AML-193 (cell line): ENCODE measurements at regions not wholly inside any gene's neighbourhood (a gene's known extent, or its start where the extent isn't known, plus 50 kb on each side); places are given as distances from the start of the nearest gene placed in this dataset.
"Not testable (repeated sequence)": the region's sequence is repeated elsewhere in the genome, so short reads cannot be mapped to it uniquely, and the experiment has no call there.

ENCODE experiments used
- DNase-seq, 2 experiments: peaks; one replicate each; lab custom pipeline; 2025; lab: John Stamatoyannopoulos, UW

DNA sequence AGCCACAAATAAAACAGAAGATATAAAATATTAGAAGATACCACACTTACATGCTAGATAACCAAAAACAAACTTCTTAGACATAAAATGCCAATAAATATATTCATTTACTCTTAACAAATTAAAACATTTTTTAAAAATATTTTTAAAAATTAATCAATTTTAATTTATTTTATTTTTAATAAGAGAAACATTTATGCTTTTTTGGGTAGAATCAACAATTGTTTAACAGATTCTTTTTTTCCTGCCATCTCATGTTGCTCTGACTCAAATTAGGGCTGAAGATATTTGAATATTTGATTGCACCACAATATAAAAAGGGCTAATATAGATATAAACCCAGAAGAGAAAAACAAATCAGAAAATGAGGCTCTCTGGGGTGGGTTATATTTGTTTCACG, 172.6 kb downstream of the GOLGA6L6 start:
- no peak for DNase-seq

DNA sequence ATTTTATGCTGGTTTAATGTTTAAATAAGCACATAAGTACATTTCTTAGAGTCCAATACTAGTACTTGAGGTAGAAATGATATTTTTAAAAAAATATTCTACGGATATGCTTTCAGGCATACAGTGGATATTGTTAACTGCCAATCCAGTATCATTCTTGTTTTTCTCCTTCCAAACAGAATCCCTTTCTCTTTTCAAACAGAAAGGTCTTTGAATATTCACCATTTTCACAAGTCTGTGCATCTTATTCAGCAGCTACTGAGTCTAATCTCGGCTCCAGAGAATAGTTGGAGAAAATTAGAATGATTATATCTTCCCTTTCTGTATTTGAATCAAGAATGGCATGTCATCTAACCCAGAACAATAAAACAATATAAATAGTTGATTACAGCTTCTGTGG, 174.5 kb downstream of the GOLGA6L6 start:
- DNase-seq, result no peak

DNA sequence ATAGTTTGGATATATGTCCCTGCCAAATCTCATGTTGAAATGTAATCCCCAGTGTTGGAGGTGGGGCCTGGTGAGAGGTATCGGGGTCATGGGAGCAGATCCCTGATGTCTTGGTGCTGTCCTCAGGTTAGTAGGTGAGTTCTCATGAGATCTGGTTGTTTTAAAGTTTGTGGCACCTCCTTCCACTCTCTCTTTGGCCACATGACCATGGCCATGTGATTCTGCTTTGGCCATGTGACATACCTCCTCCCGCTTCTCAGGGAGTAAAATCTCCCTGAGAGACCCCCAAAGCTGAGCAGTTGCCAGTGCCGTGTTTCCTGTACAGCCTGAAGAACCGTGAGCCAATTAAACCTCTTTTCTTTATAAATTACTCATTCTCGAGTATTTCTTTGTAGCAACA, 178.0 kb downstream of the GOLGA6L6 start:
- DNase-seq, result not testable (repeated sequence)

DNA sequence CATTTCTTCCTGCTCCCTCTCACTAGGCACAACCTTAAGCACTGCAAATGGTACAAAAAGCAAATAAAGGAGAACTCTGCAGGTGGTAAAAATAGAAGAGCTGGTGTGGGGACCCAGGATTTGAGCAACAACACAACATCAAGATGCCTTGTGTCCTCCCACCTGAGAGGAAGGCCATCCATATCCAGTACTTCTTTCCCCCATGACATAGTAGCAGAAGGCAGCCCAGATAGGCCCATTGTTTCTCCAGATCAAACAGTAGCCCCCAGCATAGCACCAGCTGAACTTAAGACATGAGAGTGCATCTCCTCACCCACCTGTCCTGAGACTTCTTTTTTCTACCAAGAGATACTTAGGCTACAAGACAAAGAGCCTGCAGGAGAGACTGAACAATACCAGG, 180.5 kb downstream of the GOLGA6L6 start:
- DNase-seq, result no peak

DNA sequence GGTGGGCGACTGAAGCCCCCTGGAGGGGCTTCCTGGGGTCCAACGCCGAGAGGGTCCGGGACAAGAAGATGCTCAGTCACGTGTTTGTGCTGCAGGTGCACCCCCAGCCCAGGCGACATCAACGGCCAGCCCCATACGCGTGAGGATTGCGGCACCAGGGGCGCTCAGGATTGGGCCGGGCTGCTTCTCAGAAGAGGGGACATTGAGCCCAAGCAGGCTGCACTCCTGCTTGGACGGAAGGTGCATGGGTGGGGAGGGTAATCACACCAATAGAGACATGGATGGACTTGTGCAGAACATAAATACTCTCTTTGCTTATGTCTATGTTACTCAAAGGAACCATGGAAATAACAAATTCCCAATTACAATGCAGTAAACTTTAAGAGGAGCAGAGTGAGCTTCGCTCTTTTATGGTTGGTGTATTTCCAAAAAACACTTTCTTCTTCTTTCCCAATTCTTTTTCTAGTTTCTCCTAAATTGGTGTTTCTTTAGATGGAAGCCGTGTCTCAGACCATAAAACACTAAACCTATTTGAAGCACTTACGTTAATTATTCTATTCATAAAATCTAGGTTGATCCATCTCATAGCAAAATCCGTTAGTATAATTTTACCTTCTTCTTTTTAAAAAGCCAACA, 182.7 kb downstream of the GOLGA6L6 start:
- no peak for DNase-seq

DNA sequence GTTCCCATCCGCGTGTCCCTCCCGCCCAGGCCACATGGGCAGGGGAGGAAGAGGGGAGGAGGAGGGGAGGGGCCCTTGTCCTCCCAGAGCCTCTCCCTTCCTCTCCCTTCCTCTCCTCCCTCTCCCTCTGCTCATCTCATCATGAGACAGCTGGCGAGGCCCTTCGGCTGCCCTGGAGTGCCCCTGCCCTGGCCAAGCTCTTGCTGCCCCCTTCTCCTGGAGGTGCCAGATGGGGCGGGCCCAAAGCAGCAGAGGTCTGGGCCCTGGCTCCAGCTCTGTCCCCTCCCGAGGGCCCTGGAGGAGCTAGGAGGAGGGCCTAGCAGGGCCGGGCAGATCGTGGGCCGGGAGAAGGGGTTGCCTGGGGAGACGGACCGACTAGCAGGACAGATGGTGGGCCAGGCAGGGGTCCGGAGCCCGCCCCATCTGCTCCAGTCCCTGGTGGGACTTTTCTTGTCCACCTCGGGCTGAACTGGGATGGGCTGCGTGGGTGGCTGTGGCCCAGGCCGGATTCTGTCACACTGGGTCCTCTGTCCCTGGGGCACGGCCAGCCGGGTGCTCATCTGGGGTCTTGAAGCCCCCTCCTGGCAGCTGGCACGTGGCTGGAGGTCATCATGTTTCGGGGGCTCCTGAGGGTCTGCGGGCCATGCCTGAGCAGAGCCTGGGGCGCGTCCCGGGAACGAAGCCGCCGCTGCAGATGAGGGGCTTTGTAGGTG, 183.4 kb downstream of the GOLGA6L6 start:
- DNase-seq, result no peak

DNA sequence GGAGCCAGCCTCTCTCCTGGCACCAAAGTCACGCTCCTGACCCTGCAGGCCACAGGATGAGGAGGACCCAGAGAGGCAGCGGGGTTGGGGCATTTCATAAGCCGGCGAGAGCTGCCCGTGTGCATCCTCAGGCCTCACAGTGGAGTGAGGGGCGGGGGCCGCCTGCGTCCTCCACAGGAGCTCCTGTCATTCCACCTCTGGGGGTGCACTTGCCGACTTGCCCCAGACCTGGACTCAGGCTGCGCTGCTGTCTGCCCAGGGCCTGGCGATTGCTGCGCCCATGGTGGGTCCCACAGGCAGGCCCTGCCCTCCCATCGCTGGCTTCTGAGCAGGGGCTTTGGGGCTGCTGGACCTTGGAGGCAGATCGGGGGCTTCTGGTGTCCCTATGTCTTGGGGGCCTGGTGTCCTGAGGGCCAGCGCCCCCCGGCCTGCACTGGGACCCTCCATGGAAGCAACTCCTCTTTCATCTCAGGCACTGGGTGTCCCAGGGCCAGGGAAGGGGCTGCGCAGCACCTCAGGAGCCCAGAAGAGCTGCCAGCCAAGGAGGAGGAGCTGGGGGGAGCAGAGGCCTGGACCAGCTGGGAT, 184.0 kb downstream of the GOLGA6L6 start:
- no peak for DNase-seq

DNA sequence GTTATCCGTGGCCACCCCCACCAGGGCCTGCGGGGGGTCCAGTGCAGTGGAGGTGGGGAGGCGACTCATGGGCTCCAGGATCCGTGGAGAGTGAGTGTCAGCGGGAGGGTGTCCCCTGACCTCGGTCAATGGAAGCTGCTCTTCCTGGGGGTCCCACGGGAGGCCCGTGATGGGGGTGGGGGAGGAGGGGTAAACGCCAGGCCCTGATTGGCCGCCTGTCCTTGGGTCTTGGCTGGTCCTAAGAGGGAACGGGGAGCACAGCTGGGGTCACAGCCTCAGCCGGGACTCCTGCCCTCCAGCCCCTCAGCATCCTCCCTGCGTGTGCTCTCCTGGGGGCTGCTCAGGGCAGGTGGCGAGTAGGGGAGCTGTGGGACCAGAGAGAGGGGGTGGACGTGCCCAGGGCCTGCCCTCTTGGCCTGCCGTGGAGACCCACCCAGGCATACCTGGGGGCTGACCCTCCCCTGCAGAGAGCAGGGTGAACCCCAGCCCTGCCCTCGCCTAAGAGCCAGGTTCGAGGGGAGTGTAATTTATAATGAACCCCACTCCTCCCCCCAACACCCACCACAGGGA, 184.6 kb downstream of the GOLGA6L6 start:
- DNase-seq, result no peak

DNA sequence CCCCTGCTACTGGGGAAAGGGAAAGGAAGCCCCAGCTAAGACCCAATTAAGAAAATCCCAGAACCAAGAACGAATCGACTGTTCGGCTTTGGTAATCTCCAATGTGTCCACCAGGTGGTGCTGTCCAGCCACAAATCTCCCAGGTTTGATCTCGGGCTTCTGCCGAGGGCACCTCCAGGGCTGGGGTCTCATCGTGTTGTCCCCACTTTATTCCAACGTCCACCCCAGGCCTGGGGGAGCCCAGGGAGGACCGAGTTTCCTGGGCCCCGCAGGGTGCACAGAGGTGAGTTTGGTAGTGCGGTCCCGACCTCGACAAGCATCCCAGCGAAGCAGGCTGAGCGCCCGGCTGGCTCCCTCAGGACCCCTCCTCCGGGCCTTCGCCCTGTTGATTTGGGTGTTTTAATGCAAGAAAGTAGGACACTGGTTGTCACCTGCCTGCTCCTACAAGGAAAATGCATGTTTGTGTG, 185.1 kb downstream of the GOLGA6L6 start:
- DNase-seq, result no peak

DNA sequence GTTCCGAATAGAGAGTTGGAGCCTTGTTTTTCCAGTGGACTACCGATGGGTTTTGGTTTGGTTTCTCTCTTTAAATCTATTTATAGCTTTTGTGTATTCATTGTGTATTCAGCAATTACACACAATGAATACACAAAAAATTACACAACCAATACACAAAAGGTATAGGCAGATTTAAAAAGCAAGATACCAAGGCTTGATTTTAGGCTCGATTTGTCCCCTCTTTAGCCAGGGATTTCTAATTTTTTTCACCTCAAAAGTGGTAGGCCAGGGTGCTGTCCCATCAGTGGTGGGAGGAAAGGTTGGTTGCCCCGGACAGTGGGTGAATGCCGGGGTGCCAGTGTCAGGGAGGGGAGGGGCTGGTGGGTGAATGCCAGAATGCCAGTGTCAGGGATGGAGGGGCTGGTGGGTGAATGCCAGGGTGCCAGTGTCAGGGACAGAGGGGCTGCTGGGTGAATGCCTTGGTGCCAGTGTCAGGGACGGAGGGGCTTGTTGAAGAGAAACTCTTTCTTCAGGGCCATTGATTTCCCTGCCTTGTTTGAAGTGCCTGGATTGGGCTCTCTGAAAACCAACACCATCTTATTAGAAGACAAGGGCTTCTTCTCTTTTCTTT, 186.2 kb downstream of the GOLGA6L6 start:
- DNase-seq, result no peak

DNA sequence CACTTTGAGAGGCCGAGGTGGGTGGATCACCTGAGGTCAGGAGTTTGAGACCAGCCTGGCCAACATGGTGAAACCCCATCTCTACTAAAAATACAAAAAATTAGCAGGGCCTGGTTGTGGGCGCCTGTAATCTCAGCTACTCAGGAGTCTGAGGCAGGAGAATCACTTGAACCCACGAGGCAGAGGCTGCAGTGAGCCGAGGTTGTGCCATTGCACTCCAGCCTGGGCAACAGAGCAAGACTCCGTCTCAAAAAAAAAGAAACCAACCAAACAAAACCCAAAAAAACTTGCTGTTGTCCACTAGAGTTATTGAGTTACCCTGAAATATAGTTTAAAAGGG, 186.7 kb downstream of the GOLGA6L6 start:
- not testable (repeated sequence) for DNase-seq

DNA sequence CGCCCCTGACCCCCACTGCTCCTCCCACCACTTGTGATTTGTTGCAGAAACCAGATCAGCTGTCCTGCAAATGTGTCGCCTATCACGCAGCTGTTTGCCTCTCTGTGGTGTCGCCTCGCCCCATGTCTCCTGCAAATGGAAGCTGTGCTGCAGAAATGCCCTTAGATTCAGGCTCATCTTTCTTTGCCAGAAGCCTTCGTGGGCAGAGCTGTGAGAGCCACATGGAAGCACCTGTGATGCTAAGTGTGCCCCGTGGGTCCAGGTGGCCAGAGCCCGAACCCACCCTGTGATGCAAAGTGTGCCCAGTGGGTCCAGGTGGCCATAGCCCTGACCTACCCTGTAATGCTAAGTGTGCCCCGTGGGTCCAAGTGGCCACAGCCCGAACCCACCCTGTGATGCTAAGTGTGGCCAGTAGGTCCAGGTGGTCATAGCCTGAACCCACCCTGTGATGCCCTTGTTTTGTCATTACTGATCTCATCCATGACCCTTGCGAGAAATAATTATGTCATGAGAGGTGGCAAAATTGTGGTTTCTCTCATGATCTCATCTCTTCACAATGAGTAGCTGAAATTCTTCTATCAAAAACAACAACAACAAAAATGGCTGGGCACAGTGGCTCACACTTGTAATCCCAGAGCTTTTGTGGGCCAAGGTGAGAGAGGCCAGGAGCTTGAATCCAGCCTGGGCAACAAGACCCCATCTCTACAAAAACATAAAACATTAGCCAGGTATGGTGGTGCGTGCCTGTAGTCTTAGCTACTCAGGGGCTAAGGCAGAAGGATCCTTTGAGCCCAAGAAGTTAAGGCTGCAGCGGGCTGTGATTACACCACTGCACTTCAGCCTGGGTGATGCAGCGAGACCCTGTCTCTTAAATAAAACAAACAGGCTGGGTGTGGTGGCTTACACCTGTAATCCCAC, 187.4 kb downstream of the GOLGA6L6 start:
- no peak for DNase-seq

DNA sequence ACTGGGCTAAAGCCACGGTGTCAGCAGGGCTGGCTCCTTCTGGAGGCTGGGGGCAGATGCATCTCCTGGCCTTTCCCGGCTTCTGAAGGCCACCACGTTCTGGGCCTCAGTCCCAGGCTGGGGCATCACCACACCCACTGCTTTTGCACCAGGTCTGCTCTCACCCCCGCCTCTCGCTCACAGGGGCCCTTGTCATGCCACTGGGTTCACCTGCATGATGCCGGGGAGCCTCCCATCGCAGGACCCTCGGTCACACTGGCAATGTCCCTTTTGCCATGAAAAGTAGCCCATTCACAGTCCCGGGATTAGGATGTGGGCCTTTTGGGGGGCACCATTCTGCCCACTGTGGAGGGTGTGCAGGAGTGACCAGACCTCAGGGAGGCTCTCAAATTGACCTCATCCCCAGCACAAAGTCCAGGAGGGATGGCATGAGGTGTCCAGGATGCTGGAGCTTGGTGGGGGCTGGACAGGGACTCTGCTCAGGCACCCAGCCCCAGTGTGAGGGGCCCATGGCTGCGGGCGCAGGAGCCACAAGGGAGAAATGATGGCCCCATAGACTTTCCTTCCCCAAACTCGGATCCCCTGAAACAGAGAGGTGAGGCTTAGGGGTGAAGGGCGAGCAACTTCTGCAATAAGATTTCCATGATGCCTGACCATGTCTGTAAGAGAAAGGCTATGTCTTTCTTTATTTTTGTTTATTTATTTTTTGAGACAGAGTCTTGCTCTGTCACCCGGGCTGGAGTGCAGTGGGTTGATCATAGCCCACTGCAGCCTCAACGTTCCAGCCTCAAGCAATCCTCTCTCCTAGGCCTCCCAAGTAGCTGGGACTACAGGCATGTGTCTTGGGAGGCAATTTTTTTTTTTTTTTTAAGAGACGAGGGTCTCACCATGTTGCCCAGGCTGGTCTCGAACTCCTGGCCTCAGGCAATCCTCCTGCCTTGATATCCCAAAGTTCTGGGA, 189.1 kb downstream of the GOLGA6L6 start:
- no peak for DNase-seq

DNA sequence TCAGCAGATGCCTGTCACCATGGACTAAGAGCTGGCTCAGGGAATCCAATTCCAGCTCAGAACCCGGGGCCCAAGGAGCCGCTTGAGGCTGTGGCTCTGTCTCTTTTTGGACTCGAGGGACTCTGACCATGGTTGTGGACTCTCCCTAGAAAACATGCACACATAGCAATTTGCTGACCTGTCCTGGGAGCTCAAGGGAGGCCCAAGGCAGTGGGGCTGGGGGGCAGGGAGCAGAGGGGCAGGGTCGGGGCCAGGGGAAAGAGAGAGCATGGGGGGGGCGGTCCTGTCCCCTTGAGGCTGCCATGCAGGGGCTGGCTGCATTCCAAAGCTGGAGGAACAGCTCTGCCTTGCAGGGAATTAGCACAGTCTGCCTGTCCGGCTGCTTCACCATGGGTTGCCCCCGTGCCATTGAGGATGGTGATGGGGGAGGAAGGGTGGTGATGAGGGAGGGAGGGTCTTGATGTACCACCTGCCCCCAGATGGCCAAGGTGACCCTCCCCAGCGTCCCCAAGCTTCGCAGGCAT, 190.1 kb downstream of the GOLGA6L6 start:
- no peak for DNase-seq

DNA sequence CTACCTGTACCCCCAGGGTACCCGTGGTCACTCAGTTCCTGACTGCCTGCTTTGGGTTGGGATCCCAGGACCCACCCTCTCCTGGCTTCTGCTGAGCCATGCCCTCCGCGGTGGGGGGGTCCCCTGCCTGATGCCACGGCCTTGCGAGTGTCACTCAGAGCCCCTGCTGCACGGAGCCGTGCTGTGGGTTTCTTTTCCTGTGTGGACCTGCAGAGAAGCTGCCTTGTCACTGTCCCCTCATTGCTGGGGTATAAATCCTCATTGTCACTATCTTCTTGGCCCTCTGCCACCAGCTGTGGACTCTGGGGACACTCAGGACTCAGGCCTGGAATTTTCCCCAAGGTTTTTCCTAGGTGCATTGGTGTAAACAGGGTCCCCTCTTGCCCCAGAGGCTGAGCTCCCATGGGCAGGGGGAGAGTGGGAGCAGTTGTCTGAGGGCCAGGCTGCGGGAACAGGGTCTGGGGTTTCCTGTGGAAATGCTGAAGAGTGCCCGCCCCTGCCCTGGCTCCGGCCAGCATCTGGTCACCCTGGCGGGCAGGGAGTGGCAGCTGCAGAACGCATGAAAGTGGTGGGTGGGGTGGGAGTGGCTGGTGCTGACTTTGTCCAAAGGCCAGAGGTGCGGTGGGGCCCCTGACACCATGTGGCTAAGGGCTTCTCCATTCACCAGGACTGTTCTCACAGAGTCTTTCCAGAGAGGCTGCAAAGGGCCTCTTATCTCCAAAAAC, 191.7 kb downstream of the GOLGA6L6 start:
- DNase-seq, result no peak

DNA sequence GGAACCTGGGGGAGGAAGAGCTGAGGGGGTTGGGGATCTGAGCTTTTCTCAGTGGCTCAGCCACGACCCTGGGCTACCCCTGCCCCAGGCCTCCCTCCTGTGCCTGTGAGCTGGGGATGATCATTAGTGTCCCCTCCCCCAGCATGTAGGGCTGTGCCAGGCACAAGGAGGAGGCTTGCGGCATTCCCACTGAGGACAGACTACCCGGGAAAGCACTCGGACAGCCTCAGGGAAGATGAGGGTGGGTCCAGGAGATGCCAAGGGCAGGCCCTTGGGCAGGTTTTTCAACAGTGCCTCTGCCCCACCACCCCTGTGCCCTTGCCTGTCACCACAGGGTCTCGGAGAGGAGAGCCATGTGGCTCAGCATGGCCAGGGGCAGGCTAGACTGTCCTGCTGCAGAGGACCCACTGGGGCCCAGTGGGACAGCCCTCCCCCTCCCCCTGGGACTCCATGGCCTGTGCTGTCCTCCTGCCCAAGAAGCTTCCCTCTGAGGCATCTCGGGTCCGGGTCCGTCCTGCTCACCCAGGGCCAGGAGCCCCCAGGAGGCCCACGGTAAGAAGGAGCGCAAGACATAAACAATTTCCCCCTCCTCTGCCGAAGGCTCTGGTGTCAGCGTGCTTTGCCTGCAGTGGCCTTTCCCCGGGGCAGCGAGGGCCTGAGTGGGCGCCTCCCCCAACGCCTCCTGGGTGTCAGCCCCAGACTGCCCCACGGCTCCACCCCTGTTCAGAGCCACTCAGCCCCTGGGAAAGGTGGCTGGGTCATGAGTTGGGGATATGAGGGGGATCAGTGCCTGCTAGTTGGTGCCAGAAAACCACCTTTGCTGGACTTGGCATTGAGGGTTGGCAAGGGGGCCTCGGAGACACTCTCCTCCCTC, 192.5 kb downstream of the GOLGA6L6 start:
- DNase-seq, result no peak

DNA sequence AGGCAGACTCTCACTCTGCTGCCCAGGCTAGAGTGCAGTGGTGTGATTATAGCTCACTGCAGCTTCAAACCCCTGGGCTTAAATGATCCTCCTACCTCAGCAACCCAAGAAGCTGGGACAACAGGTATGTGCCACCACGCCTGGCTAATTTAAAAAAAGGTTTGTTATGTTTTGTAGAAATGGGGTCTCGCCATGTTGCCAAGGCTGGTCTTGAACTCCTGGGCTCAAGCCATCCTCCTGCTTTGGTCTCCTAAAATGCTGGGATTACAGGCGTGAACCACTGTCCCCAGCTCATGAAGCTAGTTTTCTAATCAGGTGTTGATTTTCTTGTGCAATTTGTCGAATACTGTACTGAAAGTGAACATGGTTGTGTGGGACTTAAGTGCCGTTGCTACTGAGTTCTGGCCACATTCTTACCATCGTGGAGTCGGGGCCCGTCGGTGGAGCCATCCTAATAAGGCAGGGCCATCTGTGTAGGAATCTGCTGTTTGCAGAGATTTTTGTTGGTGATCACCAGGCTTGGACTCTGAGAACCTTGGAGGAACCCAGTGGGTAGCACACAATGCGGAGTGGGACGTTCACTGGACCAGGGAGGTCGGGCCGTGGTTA, 193.2 kb downstream of the GOLGA6L6 start:
- no peak for DNase-seq
